Heart left ventricle (tissue), 16 donors: ENCODE measurements at regions not wholly inside any gene's neighbourhood (a gene's known extent, or its start where the extent isn't known, plus 50 kb on each side); places are given as distances from the start of the nearest gene placed in this dataset.

ENCODE experiments used
- ATAC-seq, 4 donors: fragments of 200-7000 bp; cut with Tn5 transposase; one replicate each; pipeline ENCODE4 v1.9.1; 2020 to 2022; ENCODE audit warnings: moderate library complexity in 4 of 4, mild to moderate bottlenecking in 3 of 4, moderate number of reproducible peaks in 1 of 4
- DNase-seq, 5 donors: peaks; one replicate each; pipeline ENCODE4 v3.0.0-alpha.2; 2020
- H3K27ac ChIP-seq, 12 donors: fragments of 200-600 bp; sonication (generic) in 4 of 12; one replicate each; pipeline versions ENCODE4 v1.5.0 to v1.8.0; 2016 to 2022; ENCODE audit warnings: mild to moderate bottlenecking in 2 of 12
- H3K27me3 ChIP-seq, 9 donors: fragments of 200-600 bp; sonication (generic) in 2 of 9; one replicate each; pipeline versions ENCODE4 v1.5.1 to v1.8.0; 2016 to 2022; ENCODE audit warnings: mild to moderate bottlenecking in 3 of 9
- H3K36me3 ChIP-seq, 9 donors: fragments of 200-600 bp; sonication (generic) in 2 of 9; one replicate each; pipeline versions ENCODE4 v1.5.0 to v1.8.0; 2018 to 2022; ENCODE audit warnings: mild to moderate bottlenecking in 2 of 9
- H3K4me1 ChIP-seq, 12 donors: fragments of 200-600 bp; sonication (generic) in 4 of 12; one replicate each; pipeline versions ENCODE4 v1.5.0 to v1.8.0; 2016 to 2022; ENCODE audit warnings: mild to moderate bottlenecking in 3 of 12
- H3K4me3 ChIP-seq, 12 donors: fragments of 200-600 bp; sonication (generic) in 4 of 12; one replicate each; pipeline versions ENCODE4 v1.5.0 to v1.8.0; 2017 to 2022; ENCODE audit warnings: mild to moderate bottlenecking in 9 of 12, moderate library complexity in 4 of 12
- H3K9me3 ChIP-seq, 12 donors: fragments of 200-600 bp; sonication (generic) in 4 of 12; one replicate each; pipeline versions ENCODE4 v1.5.0 to v1.8.0; 2016 to 2022; ENCODE audit warnings: mild to moderate bottlenecking in 1 of 12
- CTCF ChIP-seq, 12 donors: fragments of 200-600 bp; sonication (generic) in 4 of 12; IDR thresholded peaks; one replicate each; pipeline versions ENCODE4 v1.5.0 to v1.8.0; 2018 to 2022; ENCODE audit warnings: antibody characterized with exemption in 12 of 12, mild to moderate bottlenecking in 5 of 12
- POLR2A ChIP-seq, 2 donors: fragments of 450-650 bp; IDR thresholded peaks; one replicate each; pipeline ENCODE4 v1.6.1; 2017; ENCODE audit warnings: antibody characterized with exemption in 2 of 2, mild to moderate bottlenecking in 2 of 2, moderate library complexity in 2 of 2
- WGBS, 4 donors: extraction: QIAGEN DNeasy Blood & Tissue Kit in 2 of 4; methylation state at CpG; one replicate each; pipeline versions ENCODE4 v1.1.5 to v1.1.7; 2013 to 2018; 5-methylcytosine and 5-hydroxymethylcytosine counted together
- intact Hi-C, 10 donors: fragments of 100-400 bp; cut with DNase I; formaldehyde crosslinking; loops; one replicate each; pipeline versions ENCODE4 v1.11.1 to v1.14.2; 2022
- donor health status: ischemic (EF 13 %, LVEDD 7.1; RV severe dilation, severe dysfunction).
- donor health status: healthy with polysubstance abuse.
- donor health status: DM: no; HTN: yes; CAD: no.
- donor health status: DM: no; HTN: no; CAD: no.
- donor health status: ischemic (EF 25% LVEDD 6.9; RV normal size, moderate dysfunction).
- donor health status: ischemic (EF 25% LVEDD 5.7; RV mildly dilated, moderate dysfunction).
- donor health status: healthy.
- donor health status: DM: yes; HTN: yes; CAD: no.
- donor health status: ischemic (EF 35%, LVEDD 5.7; RV mildly dilated, moderate dysfunction).
- donor health status: nonischemic (EF 11% LVEDD 7.7; RV severe dilation, severe dysfunction).
- donor health status: DM: yes; HTN: yes; CAD: no.
- donor health status: PGD.
- donor health status: ischemic (EF 29% LVEDD 5.4; RV normal size, mild dysfunction).
- donor health status: nonischemic (EF 23%, LVEDD 6.1; RV moderate dilation, normal function).

DNA sequence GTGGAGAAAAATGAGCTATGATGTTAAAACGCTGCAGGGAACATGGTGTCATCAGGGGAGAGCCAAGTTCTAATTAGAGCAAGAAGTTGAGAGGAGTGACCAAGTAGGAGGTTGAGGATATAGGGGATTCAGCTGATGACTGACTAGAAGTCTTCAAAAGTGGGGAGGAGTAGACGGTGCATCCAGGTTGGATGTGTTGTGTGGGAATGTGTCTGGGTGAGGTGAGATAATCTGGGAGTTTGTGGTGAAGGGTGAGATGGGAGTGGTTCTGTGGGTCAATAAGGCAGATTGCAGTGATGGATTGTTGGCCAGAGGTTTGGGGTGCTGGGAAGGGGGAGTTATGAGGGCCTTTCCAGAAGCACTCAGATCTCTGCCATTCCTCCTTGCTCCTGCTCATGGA is 72.0 kb upstream of the IRF2BP2 start:
- intact Hi-C loops: loop anchor here in 1 of 10 donors (5.0 kb wide), 1 partner anchor 35 kb away; no protein-coding TSS in a partner anchor
- DNase-seq (no peak), ATAC-seq (no peak)
- H3K4me3 ChIP-seq: no peak overlapping the region
- no peaks in the 10 kb centered on the region for H3K36me3 ChIP-seq
- peaks cover 0 to 20% (median 11%) of the 10 kb centered on the region in 12 donors for H3K4me1 ChIP-seq
- 95 to 98% (median 95%) methylated on average over 2 of the region's 2 CpGs for WGBS, 4 donors
- peaks cover 0 to 12% (median 0%) of the 10 kb centered on the region in 12 donors for H3K9me3 ChIP-seq
- no peak for TF ChIP-seq CTCF (IDR thresholded peaks at IDR 0.05)
- TF ChIP-seq POLR2A (IDR thresholded peaks at IDR 0.05): no peak
- no peak overlapping the region for H3K27ac ChIP-seq
- H3K27me3 ChIP-seq: no peaks in the 10 kb centered on the region

- no peak for ATAC-seq
- peaks cover 0 to 8% (median 0%) of the 10 kb centered on the region in 12 donors for H3K9me3 ChIP-seq
- 88 to 95% (median 91%) methylated on average over 3 of the region's 3 CpGs for WGBS, 4 donors
- no peaks in the 10 kb centered on the region for H3K36me3 ChIP-seq
- intact Hi-C loops: loop anchor here in 1 of 10 donors (5.0 kb wide), 1 partner anchor 36 kb away; no protein-coding TSS in a partner anchor
- no peak overlapping the region for H3K27ac ChIP-seq
- no peak overlapping the region for H3K4me3 ChIP-seq
- no peak for TF ChIP-seq CTCF (IDR thresholded peaks at IDR 0.05)
- TF ChIP-seq POLR2A (IDR thresholded peaks at IDR 0.05): no peak
- H3K27me3 ChIP-seq: no peaks in the 10 kb centered on the region
- no peak for DNase-seq
- peaks cover 0 to 26% (median 11%) of the 10 kb centered on the region in 12 donors for H3K4me1 ChIP-seq
Measured at GRCh38 chr1:234681065-234681464, 71.1 kb upstream of the IRF2BP2 start.

- peaks cover 0 to 30% (median 15%) of the 10 kb centered on the region in 12 donors for H3K4me1 ChIP-seq
Measured at GRCh38 chr1:234680331-234680904, 70.4 kb upstream of the IRF2BP2 start.

More at GRCh38 chr1:234680331-234680904, 70.4 kb upstream of the IRF2BP2 start:
- no peaks in the 10 kb centered on the region for H3K36me3 ChIP-seq
- no peaks in the 10 kb centered on the region for H3K27me3 ChIP-seq
- peaks cover 0 to 1% (median 0%) of the 10 kb centered on the region in 12 donors for H3K9me3 ChIP-seq
- no peak overlapping the region for H3K4me3 ChIP-seq
- no peak overlapping the region for H3K27ac ChIP-seq
- ATAC-seq (no peak), DNase-seq (no peak)
- TF ChIP-seq CTCF (IDR thresholded peaks at IDR 0.05) (no peak), POLR2A (IDR thresholded peaks at IDR 0.05) (no peak)
- intact Hi-C loops: loop anchor here in 1 of 10 donors (5.0 kb wide), 1 partner anchor 37 kb away; no protein-coding TSS in a partner anchor
- 97 to 98% (median 97%) methylated on average over 8 of the region's 8 CpGs for whole genome bisulfite sequencing, 4 donors
